ENCODE measurements at regions not wholly inside any gene's neighbourhood (a gene's known extent, or its start where the extent isn't known, plus 50 kb on each side); places are given as distances from the start of the nearest gene placed in this dataset.

DNA sequence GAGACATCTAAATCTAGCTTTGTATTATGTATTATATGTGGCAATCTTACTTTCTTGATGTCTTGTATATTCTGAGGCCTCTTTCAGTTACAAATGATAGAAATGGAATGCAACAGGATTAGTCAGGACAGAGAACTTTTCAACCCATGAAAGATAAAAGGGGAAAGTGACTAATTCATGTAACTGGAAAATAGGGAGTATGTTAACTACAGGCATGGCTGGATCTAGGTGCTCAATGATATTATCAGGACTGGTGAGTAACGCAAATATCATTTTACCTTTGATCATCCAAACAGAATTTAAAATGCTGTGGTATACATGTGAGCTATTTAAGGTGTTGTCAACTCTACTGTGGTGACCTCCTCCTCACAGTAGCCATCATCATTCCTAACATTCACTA is 215.7 kb upstream of the GLRA1 start:
- Histone ChIP-seq H3K27me3 (ENCODE audit: control insufficient read depth, insufficient read depth, low read length) (no peaks in the 10 kb centered on the region), H3K36me3 (ENCODE audit: control insufficient read depth, insufficient read depth, low read length) (no peaks in the 10 kb centered on the region), H3K4me3 (ENCODE audit: low read depth, low read length) (no peak overlapping the region)
- TF ChIP-seq, protein P1, sequence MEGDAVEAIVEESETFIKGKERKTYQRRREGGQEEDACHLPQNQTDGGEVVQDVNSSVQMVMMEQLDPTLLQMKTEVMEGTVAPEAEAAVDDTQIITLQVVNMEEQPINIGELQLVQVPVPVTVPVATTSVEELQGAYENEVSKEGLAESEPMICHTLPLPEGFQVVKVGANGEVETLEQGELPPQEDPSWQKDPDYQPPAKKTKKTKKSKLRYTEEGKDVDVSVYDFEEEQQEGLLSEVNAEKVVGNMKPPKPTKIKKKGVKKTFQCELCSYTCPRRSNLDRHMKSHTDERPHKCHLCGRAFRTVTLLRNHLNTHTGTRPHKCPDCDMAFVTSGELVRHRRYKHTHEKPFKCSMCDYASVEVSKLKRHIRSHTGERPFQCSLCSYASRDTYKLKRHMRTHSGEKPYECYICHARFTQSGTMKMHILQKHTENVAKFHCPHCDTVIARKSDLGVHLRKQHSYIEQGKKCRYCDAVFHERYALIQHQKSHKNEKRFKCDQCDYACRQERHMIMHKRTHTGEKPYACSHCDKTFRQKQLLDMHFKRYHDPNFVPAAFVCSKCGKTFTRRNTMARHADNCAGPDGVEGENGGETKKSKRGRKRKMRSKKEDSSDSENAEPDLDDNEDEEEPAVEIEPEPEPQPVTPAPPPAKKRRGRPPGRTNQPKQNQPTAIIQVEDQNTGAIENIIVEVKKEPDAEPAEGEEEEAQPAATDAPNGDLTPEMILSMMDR (IDR thresholded peaks at IDR 0.05; ENCODE audit: insufficient read depth, low read length, severe bottlenecking): no peak
- no peak for FAIRE-seq
- DNase-seq (ENCODE audit: low read depth): no peak

DNA sequence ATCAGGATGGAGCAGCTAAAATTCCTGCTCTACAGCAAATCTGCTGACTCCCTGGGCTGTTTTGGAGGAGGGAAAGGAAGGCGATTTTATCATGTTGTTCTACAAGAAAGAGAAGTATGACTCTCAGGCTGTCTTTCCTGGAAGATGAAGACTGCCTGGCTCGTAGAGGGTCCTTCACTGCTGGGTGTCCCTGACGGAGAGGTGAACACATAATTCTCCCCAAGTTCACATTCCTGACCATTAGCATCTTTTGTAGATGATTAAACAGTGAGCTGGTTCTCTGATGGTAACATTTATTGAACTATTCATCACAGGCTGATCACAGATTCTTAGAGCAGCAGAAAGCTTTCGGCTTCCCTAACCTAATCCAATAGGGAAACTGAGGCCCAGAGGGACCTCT is 212.4 kb upstream of the GLRA1 start:
- H3K27me3 ChIP-seq (ENCODE audit: control insufficient read depth, insufficient read depth, low read length): no peaks in the 10 kb centered on the region
- H3K36me3 ChIP-seq (ENCODE audit: control insufficient read depth, insufficient read depth, low read length): no peaks in the 10 kb centered on the region
- TF ChIP-seq, protein P1 (IDR thresholded peaks at IDR 0.05; ENCODE audit: insufficient read depth, low read length, severe bottlenecking): no peak
- H3K4me3 ChIP-seq (ENCODE audit: low read depth, low read length): no peak overlapping the region
- FAIRE-seq (no peak), DNase-seq (ENCODE audit: low read depth) (no peak)

DNA sequence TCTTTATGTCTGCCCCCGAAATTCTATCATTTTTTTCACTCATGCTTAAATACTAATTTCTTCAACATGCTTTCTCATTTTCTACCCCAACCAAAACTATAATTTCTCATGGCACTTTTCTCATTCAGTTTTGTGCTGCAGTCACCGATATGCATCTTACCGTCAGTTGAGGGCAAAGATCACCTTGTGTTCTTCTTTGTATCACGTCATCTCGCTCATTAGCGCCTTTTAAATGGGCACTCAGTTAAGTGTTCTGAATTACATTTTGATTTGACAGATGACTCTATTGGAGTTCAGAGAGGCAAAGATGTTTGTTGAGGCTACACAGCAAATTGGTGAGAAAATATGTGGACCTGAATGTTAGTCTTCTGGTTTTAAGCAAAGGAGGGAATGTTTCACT is 211.7 kb upstream of the GLRA1 start:
- no peak for FAIRE-seq

DNA sequence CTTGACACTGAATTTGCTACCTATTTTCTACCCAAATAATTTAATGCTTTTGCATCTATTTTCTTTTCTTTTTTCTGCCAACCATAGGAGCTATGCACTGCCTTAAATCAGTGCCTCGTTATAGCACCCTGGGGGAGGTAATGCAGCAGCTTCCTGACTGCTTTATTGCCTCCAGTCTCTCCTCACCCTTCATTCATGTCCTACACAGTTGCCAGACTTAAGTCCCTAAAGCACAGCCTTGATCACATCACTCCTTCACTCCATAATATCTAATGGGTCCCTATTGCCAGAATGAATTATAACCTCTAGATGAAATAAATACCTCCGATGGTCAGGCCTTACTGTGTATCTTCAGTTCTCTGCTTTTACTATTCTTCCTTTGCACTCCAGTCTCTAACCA is 211.2 kb upstream of the GLRA1 start:
- TF ChIP-seq, protein P1 (IDR thresholded peaks at IDR 0.05; ENCODE audit: insufficient read depth, low read length, severe bottlenecking): no peak
- Histone ChIP-seq H3K36me3 (ENCODE audit: control insufficient read depth, insufficient read depth, low read length) (no peaks in the 10 kb centered on the region), H3K27me3 (ENCODE audit: control insufficient read depth, insufficient read depth, low read length) (no peaks in the 10 kb centered on the region), H3K4me3 (ENCODE audit: low read depth, low read length) (no peak overlapping the region)
- DNase-seq (ENCODE audit: low read depth) (no peak), FAIRE-seq (no peak)

More for the DNA sequence above, 211.7 kb upstream of the GLRA1 start:
- TF ChIP-seq, protein P1 (IDR thresholded peaks at IDR 0.05; ENCODE audit: insufficient read depth, low read length, severe bottlenecking): no peak
- no peak for DNase-seq (ENCODE audit: low read depth)
- no peaks in the 10 kb centered on the region for H3K27me3 ChIP-seq (ENCODE audit: control insufficient read depth, insufficient read depth, low read length)
- H3K4me3 ChIP-seq (ENCODE audit: low read depth, low read length): no peak overlapping the region
- H3K36me3 ChIP-seq (ENCODE audit: control insufficient read depth, insufficient read depth, low read length): no peaks in the 10 kb centered on the region

DNA sequence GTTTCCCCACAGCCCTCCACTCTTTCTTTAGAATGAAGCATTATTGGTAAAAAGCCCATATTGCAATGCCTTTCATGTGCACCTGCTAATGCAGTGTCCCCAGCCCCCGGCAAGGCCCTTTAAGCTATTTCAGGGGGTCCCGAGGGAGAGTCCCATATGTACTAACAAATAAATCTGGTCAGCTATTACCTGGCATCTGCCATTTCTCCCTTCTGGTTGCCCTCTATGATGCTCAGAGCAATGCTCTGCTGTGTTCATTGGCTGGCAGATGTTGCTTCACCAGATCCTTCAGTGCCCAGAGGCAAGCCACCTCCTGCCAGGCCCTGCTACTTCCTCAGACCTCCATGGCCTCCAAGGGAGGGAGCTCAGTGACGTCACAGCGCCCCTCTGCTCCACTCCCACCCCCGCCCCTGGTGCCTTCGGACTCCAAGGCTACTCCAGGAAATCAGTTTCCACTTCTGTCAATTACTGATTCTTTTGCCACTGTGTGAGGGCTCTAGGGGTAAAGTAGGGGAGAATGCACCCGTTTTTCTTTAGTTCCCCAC is 201.1 kb upstream of the GLRA1 start:
- no peaks in the 10 kb centered on the region for H3K27me3 ChIP-seq (ENCODE audit: control insufficient read depth, insufficient read depth, low read length)
- no peaks in the 10 kb centered on the region for H3K36me3 ChIP-seq (ENCODE audit: control insufficient read depth, insufficient read depth, low read length)
- no peak for DNase-seq (ENCODE audit: low read depth)
- H3K4me3 ChIP-seq (ENCODE audit: low read depth, low read length): no peak overlapping the region
- TF ChIP-seq, protein P1 (IDR thresholded peaks at IDR 0.05; ENCODE audit: insufficient read depth, low read length, severe bottlenecking): no peak
- FAIRE-seq: no peak

DNA sequence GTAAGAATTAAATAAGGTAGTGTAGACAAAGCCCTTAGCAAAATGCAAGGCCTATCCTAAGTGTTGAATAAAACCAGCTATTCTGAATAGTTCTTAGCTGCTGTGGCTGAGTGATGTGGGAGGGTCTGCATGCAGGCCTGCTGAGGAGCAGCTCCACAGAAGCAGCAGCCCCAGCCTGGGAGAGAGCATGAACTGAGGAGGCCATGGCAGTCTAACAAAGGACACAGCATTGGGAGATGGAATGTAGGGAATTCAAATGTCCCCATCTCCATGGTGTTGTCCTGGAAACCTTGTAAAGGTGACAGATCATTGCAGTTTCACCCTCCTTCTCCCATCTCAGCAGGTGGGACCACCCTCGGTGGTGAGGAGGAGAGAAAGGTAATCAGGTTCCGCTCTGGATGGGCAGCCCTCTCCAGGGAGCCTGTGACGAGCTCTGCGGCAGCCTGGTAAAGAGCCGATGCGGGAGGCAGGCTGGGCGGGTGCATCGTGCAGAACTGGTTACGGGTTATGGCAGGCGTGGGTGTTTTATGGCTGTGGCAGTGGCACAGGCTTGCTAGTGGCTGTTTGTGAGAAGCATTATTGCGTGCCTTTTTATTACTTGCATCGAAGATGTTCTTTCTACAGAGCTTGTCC is 199.9 kb upstream of the GLRA1 start:
- no peaks in the 10 kb centered on the region for H3K27me3 ChIP-seq (ENCODE audit: control insufficient read depth, insufficient read depth, low read length)
- FAIRE-seq: no peak
- H3K36me3 ChIP-seq (ENCODE audit: control insufficient read depth, insufficient read depth, low read length): no peaks in the 10 kb centered on the region
- TF ChIP-seq, protein P1 (IDR thresholded peaks at IDR 0.05; ENCODE audit: insufficient read depth, low read length, severe bottlenecking): no peak
- DNase-seq (ENCODE audit: low read depth): no peak
- no peak overlapping the region for H3K4me3 ChIP-seq (ENCODE audit: low read depth, low read length)

Measured in bronchial epithelial cell (primary cell).